ENCODE measurements at regions not wholly inside any gene's neighbourhood (a gene's known extent, or its start where the extent isn't known, plus 50 kb on each side); places are given as distances from the start of the nearest gene placed in this dataset.
"Not testable (repeated sequence)": the region's sequence is repeated elsewhere in the genome, so short reads cannot be mapped to it uniquely, and the experiment has no call there.

DNA sequence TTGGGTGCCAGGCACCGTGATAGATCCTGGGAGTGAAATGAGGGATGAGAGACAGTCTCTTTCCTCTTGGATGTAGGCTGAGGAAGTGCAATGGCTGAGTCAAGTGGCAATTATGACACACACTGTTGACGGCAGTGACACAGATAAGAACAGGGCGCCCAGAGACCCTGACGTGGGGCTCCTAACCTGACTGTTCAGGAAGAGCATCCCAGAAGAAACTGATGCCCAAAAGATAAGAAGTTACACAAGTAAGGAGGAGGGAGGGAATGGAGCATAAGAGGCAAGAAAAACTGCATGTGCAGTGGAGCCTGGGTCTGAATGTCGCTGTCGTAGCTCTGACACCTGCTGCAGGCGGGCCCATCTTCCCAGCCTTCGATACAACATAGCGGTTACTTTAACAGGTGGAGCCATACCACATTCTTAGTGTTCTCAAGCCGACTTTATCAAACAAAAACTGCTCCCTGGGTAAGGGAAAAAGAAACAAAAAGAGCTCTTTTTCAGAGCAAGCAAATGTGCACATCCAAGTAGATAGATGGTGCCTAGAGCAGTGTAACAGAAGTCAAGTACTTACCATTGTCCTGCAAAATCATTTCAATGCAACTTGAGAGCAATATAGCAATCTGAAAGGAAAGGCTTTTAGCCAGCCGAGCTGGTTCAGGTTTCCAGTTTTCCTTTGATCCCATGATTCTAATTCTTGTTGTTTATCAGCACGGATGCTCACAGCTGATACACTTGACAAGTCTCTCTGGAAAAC, 463.9 kb upstream of the JARID2 start:
- DNase-seq, result no peak

DNA sequence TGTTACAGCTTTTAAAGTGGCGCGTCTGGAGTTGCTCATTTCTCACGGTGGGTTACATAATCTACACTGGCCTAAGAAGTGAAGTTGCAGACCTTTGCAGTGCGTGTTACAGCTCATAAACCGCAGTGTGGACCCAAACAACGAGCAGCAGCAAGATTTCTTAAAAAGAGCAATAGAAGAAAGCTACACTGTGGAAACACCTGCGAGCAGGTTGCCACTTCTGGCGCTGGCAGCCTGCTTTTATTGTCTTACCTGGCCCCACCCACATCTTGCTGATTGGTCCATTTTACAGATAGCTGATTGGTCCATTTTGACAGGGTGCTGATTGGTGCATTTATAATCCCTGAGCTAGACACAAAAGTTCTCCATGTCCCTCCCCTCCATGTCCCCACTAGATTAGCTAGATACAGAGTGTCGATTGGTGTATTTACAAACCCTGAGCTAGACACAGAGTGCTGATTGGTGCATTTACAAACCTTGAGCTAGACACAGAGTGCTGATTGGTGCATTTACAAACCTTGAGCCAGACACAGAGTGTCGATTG, 462.9 kb upstream of the JARID2 start:
- DNase-seq, result not testable (repeated sequence)

DNA sequence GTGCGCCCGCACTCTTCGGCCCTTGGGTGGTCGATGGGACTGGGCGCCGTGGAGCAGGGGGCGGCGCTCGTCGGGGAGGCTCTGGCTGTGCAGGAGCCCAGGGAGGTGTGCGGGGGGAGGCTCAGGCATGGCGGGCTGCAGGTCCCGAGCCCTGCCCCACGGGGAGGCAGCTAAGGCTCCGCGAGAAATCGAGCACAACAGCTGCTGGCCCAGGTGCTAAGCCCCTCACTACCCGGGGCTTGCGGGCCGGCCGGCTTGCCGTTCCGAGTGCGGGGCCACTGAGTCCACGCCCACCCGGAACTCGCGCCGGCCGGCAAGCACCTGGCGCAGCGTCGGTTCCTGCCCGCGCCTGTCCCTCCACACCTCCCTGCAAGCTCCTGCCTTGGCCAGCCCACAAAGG, 462.3 kb upstream of the JARID2 start:
- DNase-seq, result no peak

DNA sequence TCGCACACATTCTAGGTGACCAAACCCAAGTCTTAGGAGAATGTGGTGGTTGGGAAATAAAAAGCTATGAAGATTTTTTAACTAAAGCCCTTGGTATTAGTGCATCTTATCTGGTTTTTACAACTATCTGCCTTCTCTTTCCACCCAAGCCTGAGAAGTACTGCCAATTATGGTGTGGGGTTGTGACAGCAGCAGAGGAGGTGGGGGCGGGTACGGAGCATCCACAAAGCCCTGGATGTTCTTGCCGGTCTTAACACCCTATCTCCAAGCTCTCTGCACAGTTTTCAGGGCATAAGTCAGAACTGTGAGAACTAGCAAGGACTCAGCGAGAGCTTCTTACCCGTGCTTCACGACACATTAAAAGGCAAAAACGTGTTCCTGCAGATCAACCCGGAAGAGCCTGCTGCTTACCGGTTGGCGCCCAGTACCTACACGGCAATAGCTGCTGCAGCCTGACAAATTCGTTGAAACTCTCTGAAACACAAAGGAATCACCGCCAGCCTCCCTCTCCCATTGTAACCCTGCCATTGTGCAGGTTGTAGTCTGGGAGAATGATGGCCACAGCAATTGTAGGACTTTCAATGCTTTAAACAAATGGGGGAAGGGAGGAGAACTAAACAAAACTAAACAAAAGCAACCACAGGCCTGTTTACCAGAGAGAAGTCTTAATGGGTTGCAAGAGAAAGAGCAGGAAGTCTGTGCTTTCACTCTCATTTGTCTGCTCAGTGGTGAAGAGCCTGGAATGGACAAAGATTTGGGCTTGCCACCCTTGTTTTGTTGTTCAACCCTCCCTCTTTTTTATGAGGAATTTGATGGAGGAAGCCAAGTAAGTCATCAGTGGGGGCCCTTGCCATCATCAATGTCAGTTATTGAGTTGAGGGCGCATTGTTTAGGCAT, 461.0 kb upstream of the JARID2 start:
- DNase-seq, result peak; percentile 13

DNA sequence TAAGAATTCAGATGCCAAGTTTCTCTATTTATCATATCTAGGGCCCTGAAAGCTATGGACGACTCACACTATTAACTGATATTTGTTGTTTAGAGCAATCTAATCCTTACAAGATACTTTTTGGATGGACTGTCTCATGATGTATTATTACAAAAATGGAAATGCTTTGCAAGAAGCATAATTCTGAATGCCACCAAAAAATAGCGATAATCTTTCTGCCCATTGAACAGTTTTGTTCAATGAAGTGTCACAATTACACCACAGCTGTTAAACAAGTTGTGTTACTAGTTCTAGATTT, 460.4 kb upstream of the JARID2 start:
- DNase-seq, result no peak

DNA sequence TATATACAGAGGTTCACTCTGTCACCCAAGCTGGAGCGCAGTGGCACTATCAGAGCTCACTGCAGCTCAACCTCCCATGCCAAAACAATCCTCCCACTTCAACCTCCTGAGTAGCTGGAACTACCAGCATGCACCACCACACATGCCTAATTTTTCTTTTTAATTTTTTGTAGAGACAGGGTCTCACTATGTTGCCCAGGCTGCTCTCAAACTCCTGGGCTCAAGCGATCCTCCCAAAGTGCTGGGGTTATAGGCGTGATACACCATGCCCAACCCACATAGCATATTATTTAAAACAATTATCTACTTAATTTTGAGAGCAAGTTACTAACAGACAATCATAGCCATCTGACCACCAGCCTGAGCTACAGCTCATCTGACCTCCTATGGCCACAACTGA, 459.9 kb upstream of the JARID2 start:
- DNase-seq, result no peak

DNA sequence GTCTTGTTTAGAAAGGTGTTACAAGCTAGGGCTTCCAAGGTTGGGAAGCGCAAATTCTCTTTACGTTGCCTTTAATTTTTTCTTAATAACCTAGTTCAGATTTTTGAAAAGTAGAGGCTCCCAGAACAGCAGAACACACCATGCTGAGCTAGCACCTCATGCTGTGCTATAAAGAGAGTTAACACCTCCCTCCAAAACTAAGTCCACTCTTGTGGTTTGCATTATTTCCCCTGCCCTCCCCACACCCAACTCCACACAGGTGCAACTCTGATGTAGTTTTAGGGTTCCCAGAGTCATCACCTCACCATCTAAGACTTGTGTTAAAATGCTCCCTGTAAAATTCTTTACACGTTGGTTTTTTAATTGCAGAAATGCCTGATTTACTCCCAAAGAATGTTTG, 459.4 kb upstream of the JARID2 start:
- DNase-seq, result no peak

DNA sequence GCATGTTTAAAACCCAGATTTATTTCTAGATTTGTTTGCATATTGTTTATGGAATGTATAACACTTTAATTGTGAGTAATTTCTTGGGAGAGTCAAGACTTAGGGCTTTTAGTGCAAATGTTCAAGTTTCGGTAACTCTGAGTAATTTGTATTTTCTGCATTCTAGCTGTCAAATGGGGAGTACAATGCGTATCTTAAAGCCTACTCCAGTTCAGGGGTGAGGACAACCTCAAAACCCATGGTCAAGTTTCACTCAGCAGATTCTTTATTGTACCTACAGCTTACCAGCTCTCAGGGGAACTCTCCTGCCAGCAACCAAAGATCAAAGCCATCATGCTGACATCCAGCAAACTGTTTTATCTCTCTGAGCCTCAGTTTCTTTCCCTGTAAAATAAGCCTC, 458.6 kb upstream of the JARID2 start:
- DNase-seq, result no peak

DNA sequence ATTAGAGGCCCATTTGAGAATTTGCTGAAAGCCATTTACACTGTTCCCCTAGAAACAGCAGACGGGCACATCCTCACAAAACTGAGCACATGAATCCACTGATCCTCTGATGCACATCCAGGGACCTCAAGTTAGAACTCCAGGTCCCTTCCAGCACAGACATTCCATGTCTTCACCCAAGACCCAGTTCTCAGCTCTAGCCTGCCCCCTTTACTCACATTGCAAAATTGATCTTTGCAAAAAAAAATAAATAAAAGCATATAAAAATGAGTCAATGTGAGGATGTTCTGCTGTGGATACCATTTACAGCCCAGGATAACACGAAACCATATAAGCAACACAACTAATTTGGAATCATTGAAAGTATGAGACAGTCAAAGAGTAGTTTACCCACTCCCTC, 458.2 kb upstream of the JARID2 start:
- no peak for DNase-seq

DNA sequence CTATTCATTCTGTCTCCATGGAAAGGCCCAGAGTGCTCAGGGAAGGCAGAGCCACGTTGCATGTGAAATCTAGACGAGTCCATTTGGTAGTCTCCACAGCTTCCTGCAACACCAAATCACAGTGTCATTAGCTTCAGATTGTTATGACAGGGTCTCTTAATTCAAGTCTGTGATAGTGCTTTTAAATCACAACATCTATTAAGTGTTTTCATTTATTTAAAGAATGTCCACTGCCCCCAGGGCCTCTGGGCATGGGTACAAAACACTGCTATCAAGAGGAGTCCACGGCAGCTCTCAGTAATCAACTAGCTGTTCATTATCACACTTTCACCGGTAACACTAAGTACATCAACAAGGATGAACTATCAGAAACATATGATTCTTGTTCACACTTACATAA, 455.9 kb upstream of the JARID2 start:
- DNase-seq, result no peak

DNA sequence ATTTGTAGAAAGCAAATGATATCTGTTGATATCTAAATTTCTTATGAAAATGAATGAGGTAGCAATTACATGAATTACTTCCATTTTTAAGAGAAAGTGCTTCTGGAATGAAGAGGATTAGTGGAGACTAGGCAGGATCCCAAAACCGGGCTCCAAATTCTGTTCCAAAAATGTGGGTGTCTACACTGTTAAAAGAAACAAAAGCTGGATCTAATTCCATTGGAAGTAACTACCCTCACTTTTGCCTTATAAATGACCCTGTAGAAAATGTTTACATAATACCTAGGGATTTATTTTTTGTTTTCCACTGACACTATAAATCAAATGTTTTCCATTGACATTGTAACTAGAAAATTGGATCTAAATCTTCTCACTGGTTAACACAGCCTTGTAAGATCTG, 454.9 kb upstream of the JARID2 start:
- DNase-seq, result no peak

DNA sequence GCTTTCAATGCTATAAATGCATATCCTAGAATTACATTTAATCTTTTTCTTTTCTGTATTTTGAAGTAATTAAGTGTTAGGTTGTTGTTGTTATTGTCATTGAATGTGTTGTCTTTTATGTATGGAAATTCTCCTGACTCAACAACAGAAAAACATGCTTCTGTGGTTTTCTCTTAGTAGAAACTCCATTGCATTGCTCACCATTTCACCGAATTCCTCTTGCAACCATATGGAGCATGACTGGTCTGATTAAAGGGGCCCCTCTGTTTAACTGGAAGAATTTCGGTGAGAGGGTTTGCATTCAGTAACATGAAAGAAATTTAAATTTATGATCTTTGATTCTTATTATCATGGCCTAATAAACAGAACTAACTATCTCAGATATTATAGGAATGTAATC, 454.3 kb upstream of the JARID2 start:
- DNase-seq, result no peak

DNA sequence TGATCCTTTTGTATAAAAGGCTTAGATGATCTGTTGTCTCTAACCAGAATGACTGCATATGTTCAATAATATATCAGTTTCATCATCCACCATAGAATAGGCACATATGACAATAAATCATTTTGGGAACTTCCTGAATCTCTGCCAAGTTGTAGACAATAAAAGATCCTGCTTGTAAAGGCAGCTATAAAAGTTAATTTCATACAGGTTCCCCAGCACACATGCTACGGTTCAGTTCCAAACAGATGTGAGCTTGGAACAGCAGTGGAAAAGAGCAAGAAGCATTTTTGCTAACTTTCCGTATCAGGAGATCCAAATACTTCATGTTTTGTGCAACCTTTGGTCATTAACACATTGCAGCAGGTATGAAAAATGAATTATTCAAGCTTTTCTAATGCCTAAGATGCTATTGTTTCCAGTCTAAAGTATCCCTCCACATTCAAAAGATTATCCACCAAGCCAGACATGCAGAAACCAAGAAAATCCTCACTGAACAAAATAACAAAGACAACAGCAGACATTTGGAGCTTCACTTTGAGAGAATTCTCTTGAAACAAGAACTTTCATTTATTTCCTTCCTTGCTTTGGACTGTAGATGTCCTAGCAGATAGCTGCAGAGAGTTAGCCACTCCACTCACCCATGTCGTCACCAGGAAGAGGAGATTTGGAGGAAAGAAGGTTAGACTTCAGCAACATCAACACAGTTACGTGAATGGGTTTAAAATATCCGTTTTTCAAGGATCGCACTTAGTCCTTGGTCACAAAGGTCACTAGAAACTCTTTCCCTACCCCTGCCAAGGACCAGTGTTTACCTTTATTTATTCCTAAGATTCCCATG, 453.5 kb upstream of the JARID2 start:
- no peak for DNase-seq

DNA sequence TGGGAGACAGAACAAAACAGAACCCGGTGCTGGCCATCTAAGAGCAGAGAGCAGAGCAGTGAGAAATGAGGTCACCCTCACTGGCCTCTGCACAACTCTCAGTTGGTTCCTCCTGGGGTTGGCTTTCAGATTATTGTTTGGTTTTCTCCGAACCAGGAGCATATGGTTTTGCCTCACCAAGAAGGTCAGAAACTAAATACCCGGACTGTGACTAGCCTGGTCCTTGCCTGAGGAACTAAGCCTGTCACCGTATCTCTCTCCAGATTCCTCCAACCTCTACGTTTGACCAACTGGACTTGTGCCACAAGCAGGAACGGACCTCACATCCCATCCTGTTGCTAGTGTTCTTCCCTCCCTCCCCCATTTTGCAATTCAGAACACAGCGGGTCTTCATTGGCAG, 450.4 kb upstream of the JARID2 start:
- no peak for DNase-seq

DNA sequence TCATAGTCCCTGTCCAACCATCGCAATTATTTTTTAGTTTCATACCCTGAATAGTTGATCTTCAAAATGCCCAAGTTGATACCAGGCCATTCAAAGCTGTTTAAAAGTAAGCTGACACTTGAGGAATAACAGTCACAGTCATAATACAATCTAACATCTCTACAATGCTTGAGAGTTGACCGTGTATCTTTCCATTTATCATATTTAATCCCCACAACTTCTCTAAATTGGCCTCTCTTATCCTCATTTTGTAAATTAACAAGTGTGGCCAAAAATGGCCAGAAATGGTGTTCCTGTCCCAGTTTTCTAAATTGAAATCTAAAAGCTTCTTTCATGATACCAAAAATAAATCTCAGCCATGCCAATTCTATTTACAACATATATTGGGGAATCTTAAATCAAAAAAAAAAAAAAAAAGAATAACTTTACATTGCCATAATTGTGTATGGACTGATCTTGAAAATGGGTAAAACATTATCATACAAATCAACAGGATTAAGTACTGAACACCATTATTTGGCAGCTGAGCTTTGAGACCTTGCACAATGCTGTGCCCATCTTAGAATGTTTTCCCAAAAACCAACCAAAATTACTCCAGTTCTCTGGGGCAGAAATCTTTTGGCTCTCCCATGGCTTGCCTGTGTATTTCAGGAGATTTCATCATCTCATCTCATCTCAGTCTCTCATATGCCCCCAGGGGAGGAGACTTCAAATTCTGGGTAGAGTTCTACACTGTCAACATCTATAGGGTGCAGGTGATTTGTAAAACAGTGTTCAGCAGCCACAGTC, 448.7 kb upstream of the JARID2 start:
- DNase-seq, result no peak

DNA sequence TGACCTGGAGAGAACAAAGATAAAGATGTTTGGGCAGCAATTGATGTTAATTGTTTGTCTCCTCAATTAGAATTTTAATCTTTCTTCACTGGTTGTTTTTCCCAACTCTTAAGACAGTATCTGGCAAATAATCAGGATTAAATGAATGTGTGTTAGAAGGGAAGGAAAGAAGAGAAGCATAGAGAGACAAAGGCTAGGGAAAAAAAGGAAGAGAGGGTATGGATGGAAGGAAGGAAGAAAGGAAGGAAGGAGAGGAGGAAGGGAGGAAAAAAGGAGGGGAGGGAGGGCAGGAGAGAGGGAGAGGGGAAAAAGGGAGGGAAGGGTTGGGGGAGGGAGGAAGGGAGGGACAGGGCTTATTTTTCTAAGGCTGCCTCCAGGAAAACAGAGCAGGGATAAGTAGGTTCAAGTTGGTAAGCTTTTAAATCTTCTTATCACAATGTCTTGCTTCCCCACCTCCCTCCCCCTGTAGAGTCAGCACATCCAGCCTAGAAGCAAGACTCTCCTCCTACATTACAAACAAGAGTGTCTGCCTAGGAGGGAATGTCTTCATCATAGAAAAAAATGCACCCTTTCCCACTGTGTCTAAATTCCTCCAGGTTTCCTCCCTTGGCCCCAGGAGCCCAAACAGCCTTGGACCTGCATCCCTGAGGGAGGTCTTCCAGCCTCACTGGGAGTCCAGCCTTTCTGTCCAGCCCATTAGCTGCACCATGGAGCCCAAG, 447.8 kb upstream of the JARID2 start:
- DNase-seq, result no peak

DNA sequence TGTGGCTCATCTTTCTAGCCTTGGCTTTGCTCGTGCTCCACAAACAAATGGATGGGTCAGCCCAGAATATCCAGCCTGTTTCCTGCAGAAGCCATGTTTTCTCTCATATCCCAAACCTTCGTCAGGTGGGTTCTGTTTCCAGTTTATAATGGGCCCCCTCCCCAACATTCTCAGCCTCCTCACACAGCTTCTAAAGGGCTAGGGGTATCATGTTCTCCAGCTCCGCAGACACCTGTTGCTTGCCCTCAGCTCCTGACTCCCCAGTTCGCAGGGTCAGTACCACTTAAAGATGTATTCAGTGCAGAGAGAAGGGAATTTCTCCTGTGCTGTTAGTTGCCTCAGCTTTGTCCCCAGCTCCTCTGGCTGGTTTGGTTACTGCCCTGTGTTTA, 447.3 kb upstream of the JARID2 start:
- DNase-seq, result no peak

DNA sequence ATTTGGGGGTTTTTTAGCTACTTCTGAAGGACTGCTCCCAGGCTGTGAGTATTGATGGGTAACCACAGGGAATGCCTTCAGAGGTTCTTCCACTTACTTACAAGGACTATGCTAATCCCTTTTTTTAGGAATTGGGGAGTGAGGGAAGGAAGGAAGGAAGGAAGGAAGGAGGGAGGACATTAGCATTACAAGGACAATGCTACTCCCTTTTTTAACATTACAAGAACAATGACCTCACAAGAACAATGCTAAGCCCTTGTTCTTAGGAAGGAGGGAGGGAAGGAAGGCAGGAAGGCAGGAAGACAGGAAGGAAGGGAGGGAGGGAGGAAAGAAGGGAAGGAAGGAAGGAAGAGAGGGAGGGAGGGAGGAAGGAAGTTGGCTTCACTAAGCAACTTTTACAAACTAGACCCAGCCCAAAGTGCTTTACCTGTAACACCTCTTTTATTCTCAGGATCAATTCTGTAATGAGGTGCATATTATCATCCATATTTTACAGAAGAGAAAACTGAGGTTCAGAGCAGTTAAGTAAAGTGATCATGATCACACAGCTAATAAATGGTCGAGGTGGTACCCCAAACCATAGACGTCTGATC, 446.8 kb upstream of the JARID2 start:
- DNase-seq, result no peak

DNA sequence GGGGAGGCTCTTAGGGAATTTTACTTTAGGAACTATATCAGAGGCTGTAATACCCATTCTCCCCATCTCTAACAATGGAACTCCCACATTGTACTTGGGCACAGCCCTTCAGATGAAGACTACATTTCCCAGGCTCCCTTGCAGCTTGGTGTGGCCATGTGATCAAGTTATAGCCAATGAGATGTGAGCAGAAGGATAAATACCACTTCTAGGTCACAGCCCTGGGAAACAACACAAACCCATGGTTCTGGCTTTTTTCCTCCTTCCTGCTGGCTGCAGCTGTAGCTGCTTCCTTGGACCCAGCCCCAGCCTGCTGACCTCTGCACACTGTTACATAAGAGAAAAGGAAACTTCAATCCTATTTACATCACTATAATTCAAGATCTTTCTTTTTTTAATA, 445.9 kb upstream of the JARID2 start:
- DNase-seq, result peak; percentile 9

DNA sequence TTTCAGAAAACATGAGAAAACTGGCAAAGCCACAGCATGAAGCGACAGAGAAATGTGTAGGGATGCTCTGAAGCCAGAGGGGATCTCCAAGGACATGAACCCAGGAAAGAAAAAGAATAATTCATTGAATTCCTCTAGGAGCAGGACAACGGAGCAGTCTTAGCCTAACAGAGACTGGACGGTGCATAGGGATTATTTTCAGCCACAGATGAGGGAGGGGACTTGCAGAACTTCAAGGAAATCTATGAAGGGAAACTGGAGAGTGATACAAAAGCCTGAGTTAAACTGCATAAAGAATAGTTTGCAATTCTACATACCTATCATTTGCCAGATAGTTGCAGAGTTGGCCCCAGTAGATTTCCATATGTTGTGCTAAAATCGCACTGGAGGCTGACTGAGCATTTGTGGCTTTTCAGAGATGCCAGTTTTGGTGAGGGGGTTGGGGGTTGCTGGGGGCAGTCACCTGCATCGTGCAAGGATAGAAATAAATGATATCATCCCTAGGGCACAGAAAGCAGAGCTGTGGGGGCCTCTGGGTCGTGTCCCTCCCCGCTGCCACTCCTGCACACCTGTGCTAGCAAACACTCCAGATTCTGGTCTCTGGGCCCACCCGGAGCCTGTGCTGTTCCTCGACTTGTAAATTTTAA, 443.2 kb upstream of the JARID2 start:
- DNase-seq, result no peak
